Calu3 (cell line): ENCODE measurements at regions not wholly inside any gene's neighbourhood (a gene's known extent, or its start where the extent isn't known, plus 50 kb on each side); places are given as distances from the start of the nearest gene placed in this dataset.
"Not testable (repeated sequence)": the region's sequence is repeated elsewhere in the genome, so short reads cannot be mapped to it uniquely, and the experiment has no call there.

Experiments used
- BruUV-seq: library from RNA; stranded (reverse); fragments of 400-500 nt; replicated peaks from 2 replicates; lab custom pipeline; 2021; lab: Mats Ljungman, UMichigan
- CTCF ChIA-PET: fragments of 300-600 bp; sonication (Branson Sonifier 250); formaldehyde crosslinking; loops from one replicate; lab custom pipeline; 2022; ENCODE audit warnings: antibody characterized with exemption; lab: Charles Lee
- DNase-seq: peaks from one replicate; pipeline ENCODE4 v3.0.0; 2022
- H3K27ac Mint-ChIP-seq: one replicate; pipeline ENCODE4 v1.8.0; 2022; ENCODE audit warnings: mixed read lengths; ENCODE audit not compliant: unreplicated experiment
- H3K27me3 Mint-ChIP-seq: one replicate; pipeline ENCODE4 v1.8.0; 2022; ENCODE audit warnings: mixed read lengths; ENCODE audit not compliant: unreplicated experiment
- H3K36me3 Mint-ChIP-seq: one replicate; pipeline ENCODE4 v1.8.0; 2022; ENCODE audit warnings: mild to moderate bottlenecking, moderate library complexity, mixed read lengths; ENCODE audit not compliant: insufficient read depth, unreplicated experiment
- H3K4me1 Mint-ChIP-seq: one replicate; pipeline ENCODE4 v1.8.0; 2022; ENCODE audit warnings: mild to moderate bottlenecking, low read depth, mixed read lengths; ENCODE audit not compliant: unreplicated experiment
- H3K4me3 Mint-ChIP-seq: one replicate; pipeline ENCODE4 v1.8.0; 2022; ENCODE audit warnings: mild to moderate bottlenecking, low read depth, moderate library complexity, mixed read lengths; ENCODE audit not compliant: unreplicated experiment
- H3K9me3 Mint-ChIP-seq: one replicate; pipeline ENCODE4 v1.8.0; 2022; ENCODE audit warnings: low read depth, mixed read lengths; ENCODE audit not compliant: unreplicated experiment
- intact Hi-C: fragments of 100-400 bp; cut with micrococcal nuclease; formaldehyde crosslinking; loops from one replicate; pipeline ENCODE4 v1.10.0; 2022; ENCODE audit not compliant: unreplicated experiment

- DNase-seq, BruUV-seq, H3K4me1 Mint-ChIP-seq, H3K27me3 Mint-ChIP-seq, CTCF ChIA-PET, H3K27ac Mint-ChIP-seq, intact Hi-C loops, H3K4me3 Mint-ChIP-seq, H3K36me3 Mint-ChIP-seq: not testable (repeated sequence)
- H3K9me3 Mint-ChIP-seq: peaks cover 11% of the 10 kb centered on the region
These were observed 158.6 kb upstream of the TPTE start for GRCh38 chr21:10362816-10363215.

GRCh38 chr21:10363321-10363720, 158.1 kb upstream of the TPTE start:
- intact Hi-C loops, H3K27ac Mint-ChIP-seq, CTCF ChIA-PET, H3K4me3 Mint-ChIP-seq, H3K36me3 Mint-ChIP-seq, H3K4me1 Mint-ChIP-seq, DNase-seq, H3K27me3 Mint-ChIP-seq, BruUV-seq: not testable (repeated sequence)
- H3K9me3 Mint-ChIP-seq: peaks cover 11% of the 10 kb centered on the region

- H3K27me3 Mint-ChIP-seq, H3K27ac Mint-ChIP-seq, H3K4me3 Mint-ChIP-seq, DNase-seq, H3K4me1 Mint-ChIP-seq, intact Hi-C loops, CTCF ChIA-PET, H3K9me3 Mint-ChIP-seq, H3K36me3 Mint-ChIP-seq, BruUV-seq: not testable (repeated sequence)
These were observed 155.2 kb upstream of the TPTE start for GRCh38 chr21:10366210-10366609.

- BruUV-seq, H3K36me3 Mint-ChIP-seq, H3K4me3 Mint-ChIP-seq, intact Hi-C loops, H3K27ac Mint-ChIP-seq, DNase-seq, H3K4me1 Mint-ChIP-seq, CTCF ChIA-PET, H3K27me3 Mint-ChIP-seq, H3K9me3 Mint-ChIP-seq: not testable (repeated sequence)
These were observed 153.8 kb upstream of the TPTE start for GRCh38 chr21:10367586-10367985.

DNA sequence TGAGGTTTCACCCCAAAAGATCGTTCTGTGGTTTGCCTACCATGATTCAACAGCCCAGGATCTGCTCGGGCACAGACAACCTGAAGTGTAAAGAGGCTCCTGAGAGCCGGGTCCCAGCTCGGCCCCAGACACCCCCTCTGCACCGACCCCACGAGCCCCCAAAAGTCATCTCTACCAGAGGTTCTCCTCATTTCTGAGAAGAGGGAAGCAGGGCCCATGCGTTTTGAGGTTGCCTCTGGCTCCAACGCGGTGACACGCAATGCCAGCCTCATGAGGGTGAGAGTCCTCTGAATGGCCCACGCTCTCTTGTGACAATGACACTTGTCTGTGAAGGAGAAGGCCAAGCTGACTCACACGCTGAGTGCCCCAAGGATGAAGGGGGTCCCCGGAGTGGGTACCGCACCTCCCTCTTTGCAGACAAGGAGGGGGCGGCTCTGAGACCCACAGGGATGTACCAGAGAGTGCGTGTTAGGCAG, 153.0 kb upstream of the TPTE start:
- BruUV-seq, H3K27me3 Mint-ChIP-seq, H3K36me3 Mint-ChIP-seq, CTCF ChIA-PET, H3K4me1 Mint-ChIP-seq, H3K27ac Mint-ChIP-seq, DNase-seq, H3K9me3 Mint-ChIP-seq, H3K4me3 Mint-ChIP-seq, intact Hi-C loops: not testable (repeated sequence)

DNA sequence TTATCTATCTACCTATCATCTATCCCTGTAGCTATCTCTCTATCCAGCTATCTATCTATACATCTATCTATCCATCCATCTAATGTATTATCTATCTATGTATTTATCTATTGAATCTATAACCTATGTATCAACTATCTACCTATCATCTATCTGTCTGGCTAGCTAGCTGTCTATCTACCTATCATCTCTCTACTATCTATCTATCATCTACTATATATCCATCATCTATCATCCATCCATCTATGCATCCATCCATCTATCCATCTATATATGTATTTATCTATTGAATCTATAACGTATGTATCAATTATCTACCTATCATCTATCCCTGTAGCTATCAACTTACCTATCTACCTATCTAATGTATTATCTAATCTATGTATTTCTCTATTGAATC, 152.1 kb upstream of the TPTE start:
- H3K9me3 Mint-ChIP-seq, H3K4me3 Mint-ChIP-seq, CTCF ChIA-PET, H3K36me3 Mint-ChIP-seq, BruUV-seq, DNase-seq, H3K4me1 Mint-ChIP-seq, intact Hi-C loops, H3K27ac Mint-ChIP-seq, H3K27me3 Mint-ChIP-seq: not testable (repeated sequence)

DNA sequence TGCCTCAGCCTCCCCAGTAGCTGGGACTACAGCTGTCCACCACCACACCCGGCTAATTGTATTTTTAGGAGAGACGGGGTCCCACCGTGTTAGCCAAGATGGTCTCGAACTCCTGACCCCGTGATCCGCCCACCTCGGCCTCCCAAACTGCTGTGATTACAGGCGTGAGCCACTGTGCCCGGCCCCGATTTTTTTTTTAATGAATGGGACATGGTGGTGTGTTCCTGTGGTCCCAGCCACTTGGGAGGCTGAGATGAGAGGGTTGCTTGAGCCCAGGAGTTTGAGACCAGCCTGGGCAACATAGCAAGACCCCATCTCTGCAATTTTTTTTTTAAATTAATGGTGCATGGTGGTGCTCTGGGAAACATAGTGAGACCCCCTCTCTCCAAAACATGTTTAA, 143.6 kb upstream of the TPTE start:
- CTCF ChIA-PET, BruUV-seq, H3K4me3 Mint-ChIP-seq, H3K4me1 Mint-ChIP-seq, intact Hi-C loops, DNase-seq, H3K27ac Mint-ChIP-seq, H3K27me3 Mint-ChIP-seq, H3K36me3 Mint-ChIP-seq: not testable (repeated sequence)
- peaks cover 14% of the 10 kb centered on the region for H3K9me3 Mint-ChIP-seq

- H3K4me1 Mint-ChIP-seq, H3K27ac Mint-ChIP-seq, DNase-seq, H3K4me3 Mint-ChIP-seq, BruUV-seq, CTCF ChIA-PET, intact Hi-C loops, H3K27me3 Mint-ChIP-seq, H3K36me3 Mint-ChIP-seq: not testable (repeated sequence)
- H3K9me3 Mint-ChIP-seq: peaks cover 11% of the 10 kb centered on the region
These were observed 141.6 kb upstream of the TPTE start for GRCh38 chr21:10379816-10380215.

GRCh38 chr21:10381687-10382060, 139.7 kb upstream of the TPTE start:
- H3K27me3 Mint-ChIP-seq, BruUV-seq, H3K4me3 Mint-ChIP-seq, H3K36me3 Mint-ChIP-seq, intact Hi-C loops, H3K4me1 Mint-ChIP-seq, H3K9me3 Mint-ChIP-seq, DNase-seq, CTCF ChIA-PET, H3K27ac Mint-ChIP-seq: not testable (repeated sequence)

GRCh38 chr21:10382135-10382534, 139.2 kb upstream of the TPTE start:
- H3K4me1 Mint-ChIP-seq, BruUV-seq, intact Hi-C loops, H3K4me3 Mint-ChIP-seq, H3K9me3 Mint-ChIP-seq, H3K27me3 Mint-ChIP-seq, DNase-seq, H3K36me3 Mint-ChIP-seq, H3K27ac Mint-ChIP-seq, CTCF ChIA-PET: not testable (repeated sequence)
